GM21576 (cell line): ENCODE measurements at regions not wholly inside any gene's neighbourhood (a gene's known extent, or its start where the extent isn't known, plus 50 kb on each side); places are given as distances from the start of the nearest gene placed in this dataset.

ENCODE experiments used
- ATAC-seq: cut with Tn5 transposase; IDR thresholded peaks from one replicate; pipeline ENCODE4 v1.9.1; 2021; ENCODE audit warnings: mild to moderate bottlenecking, moderate library complexity; ENCODE audit not compliant: unreplicated experiment

- no peak for ATAC-seq
Measured at GRCh38 chr9:90103771-90104170, 499.0 kb downstream of the GADD45G start.

DNA sequence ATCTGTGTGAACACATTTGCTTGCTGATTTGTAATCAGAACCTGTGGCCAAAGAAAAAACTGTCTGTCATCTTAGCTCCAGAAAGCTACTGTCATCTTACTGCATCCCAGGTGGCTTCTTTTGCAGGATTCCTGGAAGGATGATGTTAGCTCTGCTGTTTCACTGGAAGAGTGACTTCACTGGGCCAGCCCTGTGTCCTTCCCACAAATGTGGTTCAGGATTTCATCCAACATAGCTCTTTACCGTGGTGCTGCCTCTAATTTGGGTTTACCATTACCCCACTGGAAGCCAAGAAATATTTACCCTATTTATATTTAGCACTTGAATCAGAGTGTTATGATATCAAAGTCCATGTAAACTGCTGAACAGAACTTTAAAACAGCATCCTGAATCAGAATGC lies 501.0 kb downstream of the GADD45G start:
- no peak for ATAC-seq

DNA sequence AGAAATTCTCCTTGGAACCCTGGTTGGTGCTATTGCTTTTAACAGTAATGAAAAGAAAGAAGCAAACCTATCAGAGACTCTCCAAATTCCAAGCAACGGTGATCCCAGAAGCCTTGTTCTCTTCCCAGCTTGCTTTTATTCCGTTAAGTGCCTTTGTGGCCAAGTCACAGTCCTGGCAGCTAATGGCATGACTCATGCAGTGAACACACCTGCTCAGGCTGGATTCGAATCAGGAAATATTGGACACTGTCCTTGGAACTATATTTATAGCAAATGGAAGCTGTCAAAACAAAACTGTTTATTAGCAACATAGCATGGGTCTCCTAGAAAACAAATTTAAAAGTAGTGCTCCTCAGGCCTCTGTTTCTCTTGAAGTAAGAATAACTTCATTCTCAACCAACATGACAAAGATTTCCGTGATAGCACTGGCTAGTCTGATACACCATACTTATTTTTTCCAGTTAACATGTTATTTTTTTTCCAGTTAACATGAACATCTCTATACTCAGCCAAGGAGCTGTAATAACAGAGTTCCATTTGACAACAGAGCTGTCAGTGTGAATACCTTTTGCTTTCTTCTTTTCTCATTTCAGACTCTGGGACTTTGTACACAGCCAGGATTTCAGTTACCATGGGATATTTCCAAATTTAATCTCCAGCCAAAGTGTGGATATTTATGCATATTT lies 502.4 kb downstream of the GADD45G start:
- ATAC-seq: no peak

DNA sequence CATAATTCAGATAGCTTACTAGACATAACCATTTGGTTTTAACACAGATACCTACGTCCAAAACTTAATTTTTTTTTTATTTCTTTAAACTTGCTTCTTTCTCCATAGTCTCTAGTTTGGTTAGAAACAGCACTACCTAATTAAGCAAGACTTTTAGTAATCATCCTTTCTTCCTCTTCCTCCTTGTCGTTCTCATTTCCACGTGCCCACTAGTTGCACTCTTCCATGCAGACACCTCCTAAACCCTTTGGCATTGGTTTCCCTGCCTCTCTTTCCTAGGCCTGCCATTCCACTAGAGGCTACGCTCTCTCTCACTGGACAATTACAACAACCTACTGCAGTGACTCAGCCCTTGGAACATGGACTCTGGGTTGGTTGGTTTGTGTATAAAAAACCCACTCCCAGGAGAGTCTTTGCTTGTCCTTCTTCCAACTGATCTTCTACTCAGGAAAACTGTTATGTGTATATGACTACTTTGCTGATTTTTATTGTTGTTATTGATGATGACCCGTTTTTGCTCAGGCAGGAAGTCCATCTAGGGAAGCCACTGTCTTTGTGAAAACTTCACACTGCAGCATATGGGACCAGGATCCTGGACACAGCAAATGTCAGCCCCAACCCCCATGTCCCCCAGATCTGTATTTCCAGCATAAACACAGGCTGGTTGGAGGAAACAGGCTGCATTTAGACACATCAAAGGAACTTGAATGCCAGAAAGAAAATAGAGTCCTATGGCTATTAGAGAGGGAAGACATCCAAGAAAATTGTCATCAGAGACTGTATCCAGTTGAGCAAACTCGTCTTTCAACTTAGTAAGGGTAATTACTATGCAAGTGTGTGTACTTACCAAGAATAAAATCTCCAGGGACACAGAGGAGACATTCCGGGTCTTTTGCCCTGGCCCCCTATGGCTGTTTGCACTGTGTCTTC lies 503.2 kb downstream of the GADD45G start:
- no peak for ATAC-seq

- ATAC-seq: no peak
Measured at GRCh38 chr9:90112788-90113187, 508.0 kb downstream of the GADD45G start.

DNA sequence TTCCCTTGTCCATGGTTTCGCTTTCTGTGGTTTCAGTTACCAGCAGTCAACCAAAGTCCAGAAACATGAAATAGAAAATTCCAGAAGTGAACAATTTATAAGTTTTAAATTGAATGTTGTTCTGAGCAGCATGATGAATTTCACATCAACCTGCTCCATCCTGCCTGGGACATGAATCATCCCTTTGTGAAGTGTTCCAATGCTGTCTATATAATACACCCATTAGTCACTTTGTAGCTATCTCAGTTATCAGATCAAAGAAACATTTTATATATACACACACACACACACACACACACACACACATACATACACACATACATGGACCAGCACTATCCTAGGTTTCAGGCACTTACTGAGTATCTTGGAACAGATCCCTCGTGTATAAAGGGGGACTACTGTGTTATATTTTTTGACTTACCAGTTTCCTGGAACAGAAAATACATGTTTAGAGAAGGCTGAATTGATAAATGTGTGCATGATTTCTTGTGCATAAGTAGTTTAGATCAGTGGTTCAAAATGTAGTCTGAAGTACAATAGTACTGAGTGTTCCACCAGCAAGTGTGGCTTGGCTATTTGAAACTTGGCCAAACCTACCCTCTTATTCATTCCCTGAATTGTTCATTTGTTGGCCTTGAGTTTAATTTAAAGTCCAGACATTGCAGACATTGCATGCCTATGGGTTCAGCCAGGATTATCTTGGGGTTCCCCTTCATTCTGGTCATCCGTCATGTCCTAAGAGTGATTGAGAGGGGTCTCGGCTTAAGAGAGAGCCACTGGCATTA lies 510.0 kb downstream of the GADD45G start:
- ATAC-seq: no peak

DNA sequence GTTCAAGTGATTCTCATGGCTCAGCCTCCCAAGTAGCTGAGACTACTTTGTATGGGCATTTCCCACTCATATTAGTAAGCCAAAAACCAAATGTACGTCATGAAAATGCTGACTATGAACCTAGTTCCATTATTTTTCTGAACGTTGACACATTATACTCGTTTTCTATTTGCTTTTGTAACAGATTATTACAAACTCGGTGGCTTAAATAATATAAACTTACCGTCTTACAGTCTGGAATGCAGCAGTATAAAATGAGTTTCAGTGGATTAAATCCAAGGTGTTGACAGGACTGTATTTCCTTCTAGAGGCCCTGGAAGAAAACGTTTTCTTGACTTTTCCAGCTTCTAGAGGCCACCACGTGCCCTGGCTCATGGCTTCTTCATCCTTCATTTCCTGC lies 517.0 kb downstream of the GADD45G start:
- no peak for ATAC-seq

GRCh38 chr9:90124961-90125360 lies 517.7 kb downstream of the DIRAS2 start:
- ATAC-seq: no peak

DNA sequence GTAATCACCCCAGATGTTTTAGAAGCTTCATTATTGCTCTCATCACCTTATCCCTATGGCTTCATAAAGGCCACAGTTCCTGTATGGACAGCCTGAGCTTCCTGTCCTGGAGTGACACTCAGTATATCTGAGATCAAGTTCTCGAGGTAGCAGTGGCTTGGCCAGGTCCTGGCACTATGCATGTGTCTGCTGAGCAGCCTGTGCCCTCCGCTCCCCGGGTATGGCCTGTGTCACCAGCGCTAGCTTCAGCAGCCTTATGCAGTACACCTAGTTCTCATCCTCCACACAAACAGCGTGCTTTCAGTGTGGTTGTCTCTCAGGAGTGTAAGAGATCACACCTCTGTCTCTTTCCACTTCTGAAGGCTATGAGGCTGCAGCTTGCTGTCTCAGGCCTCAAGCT lies 514.7 kb downstream of the DIRAS2 start:
- no peak for ATAC-seq

DNA sequence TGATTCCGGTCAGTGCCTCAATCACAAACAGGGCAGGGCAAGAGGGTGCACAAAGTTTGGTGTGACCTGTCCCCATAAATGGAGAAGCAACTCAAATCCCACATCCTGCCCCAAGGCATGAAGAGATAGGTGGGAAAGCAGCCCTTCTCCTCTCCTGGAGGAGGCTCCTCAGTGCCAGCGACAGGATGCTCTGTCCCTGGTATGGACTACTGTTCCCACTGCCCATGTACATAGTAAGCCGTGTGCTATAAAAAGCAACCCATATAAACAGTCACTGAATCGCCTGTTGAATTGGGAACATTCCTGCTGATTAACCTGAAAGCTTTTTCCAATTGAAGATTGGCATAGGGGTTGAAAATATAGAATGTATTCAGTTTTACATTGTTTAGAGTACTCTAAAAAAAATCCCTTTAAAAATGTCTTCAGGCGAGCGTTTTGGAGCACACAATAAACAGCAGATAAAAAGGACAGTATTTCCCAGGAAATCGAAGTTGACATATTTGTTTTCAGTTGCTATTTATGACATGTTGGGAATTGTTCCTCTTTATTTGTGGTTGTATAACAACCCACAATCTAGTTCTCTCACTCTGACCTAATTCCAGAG lies 513.9 kb downstream of the DIRAS2 start:
- no peak for ATAC-seq

DNA sequence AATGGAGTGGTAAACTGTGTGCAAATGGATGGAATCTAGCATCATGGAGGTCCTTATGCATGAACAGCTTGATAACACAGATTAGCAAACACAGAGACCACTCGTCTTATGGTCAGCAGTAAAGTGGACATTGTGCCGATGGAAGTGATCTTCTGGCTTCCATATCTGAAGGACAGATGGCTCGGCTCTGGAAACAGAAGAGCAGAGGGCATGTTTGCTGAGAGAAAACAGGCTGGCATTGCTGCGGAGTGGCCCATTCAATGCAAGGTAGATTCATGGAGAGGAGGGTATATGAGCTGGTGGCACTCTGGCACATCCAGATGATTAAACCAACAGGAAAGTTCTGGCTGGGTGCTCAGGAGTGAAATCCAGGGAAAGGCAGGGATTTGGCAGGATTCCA lies 513.2 kb downstream of the DIRAS2 start:
- ATAC-seq: no peak

GRCh38 chr9:90131568-90131967 lies 511.1 kb downstream of the DIRAS2 start:
- ATAC-seq: no peak

DNA sequence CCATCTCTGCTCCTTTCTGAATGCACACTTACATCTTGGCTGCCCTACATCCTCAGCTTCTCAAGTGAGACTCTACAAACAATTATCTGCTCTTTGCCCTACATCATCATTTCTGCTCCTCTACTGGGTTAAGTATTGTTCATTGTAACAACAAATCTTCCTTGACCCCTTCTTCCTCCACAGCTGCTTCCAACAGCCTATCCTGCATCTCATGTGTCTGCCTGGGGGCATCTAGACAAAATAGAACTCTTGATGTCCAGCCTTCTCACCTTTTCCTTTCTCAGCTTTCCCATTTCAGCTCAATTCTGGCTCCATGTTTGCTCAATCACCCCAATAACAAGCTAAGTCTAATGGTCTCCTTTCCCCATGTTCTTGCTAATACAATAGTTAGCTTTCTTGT lies 509.8 kb downstream of the DIRAS2 start:
- ATAC-seq: no peak

DNA sequence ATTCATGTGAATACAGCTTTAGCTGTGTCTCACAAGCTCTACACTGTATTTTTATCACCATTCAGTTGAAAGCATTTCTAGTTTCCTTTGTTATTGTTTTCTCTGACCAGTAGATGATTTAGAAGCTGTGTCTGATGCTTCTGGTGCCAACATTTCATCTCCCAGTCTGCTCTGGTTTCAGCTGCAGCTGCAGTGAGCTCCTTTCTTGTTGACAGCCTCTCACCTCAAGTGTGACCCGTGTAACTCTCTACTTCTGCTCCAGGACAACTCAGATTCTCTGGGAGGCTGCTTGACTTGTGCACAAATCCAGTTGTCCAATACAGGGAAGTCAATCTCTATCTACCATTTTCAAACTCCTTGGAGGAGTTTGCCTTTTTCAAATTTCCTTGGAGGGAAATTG lies 504.8 kb downstream of the DIRAS2 start:
- ATAC-seq: no peak

- ATAC-seq: no peak
Measured at GRCh38 chr9:90140131-90140818, 502.3 kb downstream of the DIRAS2 start.

- no peak for ATAC-seq
Measured at GRCh38 chr9:90141723-90142122, 500.9 kb downstream of the DIRAS2 start.

DNA sequence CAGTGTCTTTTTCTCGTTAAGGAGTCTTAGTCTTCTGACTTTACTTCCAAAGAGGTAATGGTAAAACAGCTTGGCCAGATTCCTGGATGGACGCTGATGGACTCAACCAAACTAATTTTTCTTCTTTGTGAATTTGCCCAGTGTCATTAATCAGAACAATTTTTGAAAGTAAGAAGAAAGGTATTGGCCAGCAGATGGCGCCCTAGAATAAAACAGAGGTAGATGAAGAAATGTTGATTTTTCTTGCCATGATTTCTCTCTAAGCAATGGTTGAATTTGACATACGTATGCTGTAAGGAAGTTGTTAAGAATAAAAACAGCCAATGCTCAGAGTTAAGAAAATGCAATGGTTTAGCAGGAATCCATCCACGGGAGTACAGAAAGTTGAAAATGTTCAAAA lies 500.0 kb downstream of the DIRAS2 start:
- no peak for ATAC-seq

DNA sequence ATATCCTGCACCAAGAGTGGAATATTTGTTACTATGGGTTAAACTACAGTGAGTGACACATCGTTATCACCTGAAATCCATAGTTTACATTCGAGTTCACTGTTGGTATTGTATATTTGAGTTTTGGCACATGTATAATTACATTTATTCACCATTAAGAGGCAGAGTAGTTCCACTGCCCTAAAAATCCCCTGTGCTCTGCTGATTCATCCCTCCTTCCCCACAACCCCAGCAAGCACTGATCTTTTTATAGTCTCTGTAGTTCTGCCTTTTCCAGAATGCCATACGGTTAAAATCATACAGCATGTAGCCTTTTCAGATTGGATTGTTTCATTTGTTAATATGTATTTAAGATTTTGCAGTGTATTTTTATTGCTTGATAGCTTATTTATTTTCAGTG lies 495.2 kb downstream of the DIRAS2 start:
- no peak for ATAC-seq

GRCh38 chr9:90156318-90156717 lies 486.3 kb downstream of the DIRAS2 start:
- no peak for ATAC-seq

- no peak for ATAC-seq
Measured at GRCh38 chr9:90162326-90162725, 480.3 kb downstream of the DIRAS2 start.

GRCh38 chr9:90162819-90163218 lies 479.8 kb downstream of the DIRAS2 start:
- no peak for ATAC-seq
